Natural killer cell treated with Interleukin-12 subunit alpha and Interleukin-12 subunit beta and Interleukin-15 and Interleukin-18, amount 100 ng/mL, for 72 hours (primary cell): ENCODE measurements at regions not wholly inside any gene's neighbourhood (a gene's known extent, or its start where the extent isn't known, plus 50 kb on each side); places are given as distances from the start of the nearest gene placed in this dataset.
"Not testable (repeated sequence)": the region's sequence is repeated elsewhere in the genome, so short reads cannot be mapped to it uniquely, and the experiment has no call there.

ENCODE experiments used
- ATAC-seq, 2 donors: fragments of 150-1000 bp; cut with Tn5 transposase in 1 of 2; sonication (Bioruptor Pico), chemical (Tn5 transposase) in 1 of 2; 2 replicates each; pipeline ENCODE4 v1.10.0; 2021
- DNase-seq: peaks from one replicate; pipeline ENCODE4 v3.0.0; 2022; ENCODE audit warnings: low spot score
- H3K27ac Mint-ChIP-seq, 2 donors: 1 replicate in 1 of 2; 2 replicates in 1 of 2; pipeline ENCODE4 v1.8.0; 2022; ENCODE audit warnings: mixed read lengths in 2 of 2, mild to moderate bottlenecking in 1 of 2, moderate library complexity in 1 of 2
- H3K27me3 Mint-ChIP-seq, 2 donors: 1 replicate in 1 of 2; 2 replicates in 1 of 2; pipeline ENCODE4 v1.8.0; 2022; ENCODE audit warnings: mixed read lengths in 2 of 2
- H3K36me3 Mint-ChIP-seq: one replicate; pipeline ENCODE4 v1.8.0; 2022; ENCODE audit warnings: mixed read lengths
- H3K4me1 Mint-ChIP-seq, 2 donors: 1 replicate in 1 of 2; 2 replicates in 1 of 2; pipeline ENCODE4 v1.8.0; 2022; ENCODE audit warnings: low read depth in 2 of 2, mixed read lengths in 2 of 2, mild to moderate bottlenecking in 1 of 2
- H3K4me3 Mint-ChIP-seq: one replicate; pipeline ENCODE4 v1.8.0; 2022; ENCODE audit warnings: mixed read lengths
- H3K9me3 Mint-ChIP-seq: 2 replicates; pipeline ENCODE4 v1.8.0; 2022; ENCODE audit warnings: mixed read lengths

- DNase-seq, H3K36me3 Mint-ChIP-seq, H3K9me3 Mint-ChIP-seq, H3K27ac Mint-ChIP-seq, H3K4me1 Mint-ChIP-seq, ATAC-seq, H3K4me3 Mint-ChIP-seq: not testable (repeated sequence)
- H3K27me3 Mint-ChIP-seq: peaks cover 7 to 19% of the 10 kb centered on the region in 2 donors
These were observed 72.0 kb upstream of the LRPPRC start for GRCh38 chr2:44067791-44068181.

- ATAC-seq (no peak), DNase-seq (no peak)
- Mint-ChIP-seq H3K36me3 (no peaks in the 10 kb centered on the region), H3K4me3 (no peak overlapping the region), H3K4me1 (no peaks in the 10 kb centered on the region), H3K27me3 (peaks cover 7 to 11% of the 10 kb centered on the region in 2 donors), H3K9me3 (no peaks in the 10 kb centered on the region), H3K27ac (no peak overlapping the region)
These were observed 75.8 kb upstream of the LRPPRC start for GRCh38 chr2:44071454-44072046.

DNA sequence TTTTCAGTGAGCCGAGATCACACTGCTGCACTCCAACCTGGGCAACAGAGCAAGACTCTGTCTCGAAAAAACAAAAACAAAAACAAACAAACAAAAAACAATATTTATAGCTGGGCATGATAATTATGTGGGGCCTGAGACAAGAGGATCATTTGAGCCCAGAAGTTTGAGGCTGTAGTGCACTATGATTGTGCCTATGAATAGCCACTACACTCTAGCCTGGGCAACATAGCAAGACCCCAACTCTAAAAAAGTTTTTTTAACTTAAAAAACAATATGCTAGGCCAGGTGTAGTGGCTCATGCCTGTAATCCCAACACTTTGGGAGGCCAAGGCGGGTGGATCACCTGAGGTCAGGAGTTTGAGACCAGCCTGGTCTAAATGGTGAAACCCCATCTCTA lies 77.9 kb upstream of the LRPPRC start:
- H3K4me3 Mint-ChIP-seq, H3K27ac Mint-ChIP-seq, DNase-seq, H3K36me3 Mint-ChIP-seq, H3K4me1 Mint-ChIP-seq, ATAC-seq, H3K9me3 Mint-ChIP-seq: not testable (repeated sequence)
- peaks cover 7 to 11% of the 10 kb centered on the region in 2 donors for H3K27me3 Mint-ChIP-seq

- H3K9me3 Mint-ChIP-seq, DNase-seq, H3K27me3 Mint-ChIP-seq, H3K4me3 Mint-ChIP-seq, H3K36me3 Mint-ChIP-seq, H3K4me1 Mint-ChIP-seq, H3K27ac Mint-ChIP-seq, ATAC-seq: not testable (repeated sequence)
These were observed 79.0 kb upstream of the LRPPRC start for GRCh38 chr2:44074795-44075194.

GRCh38 chr2:44075541-44075940 lies 79.8 kb upstream of the LRPPRC start:
- Mint-ChIP-seq H3K4me3 (no peak overlapping the region), H3K9me3 (no peaks in the 10 kb centered on the region), H3K27me3 (peaks cover 0 to 7% of the 10 kb centered on the region in 2 donors), H3K27ac (no peak overlapping the region), H3K4me1 (no peaks in the 10 kb centered on the region), H3K36me3 (no peaks in the 10 kb centered on the region)
- DNase-seq (no peak), ATAC-seq (no peak)

DNA sequence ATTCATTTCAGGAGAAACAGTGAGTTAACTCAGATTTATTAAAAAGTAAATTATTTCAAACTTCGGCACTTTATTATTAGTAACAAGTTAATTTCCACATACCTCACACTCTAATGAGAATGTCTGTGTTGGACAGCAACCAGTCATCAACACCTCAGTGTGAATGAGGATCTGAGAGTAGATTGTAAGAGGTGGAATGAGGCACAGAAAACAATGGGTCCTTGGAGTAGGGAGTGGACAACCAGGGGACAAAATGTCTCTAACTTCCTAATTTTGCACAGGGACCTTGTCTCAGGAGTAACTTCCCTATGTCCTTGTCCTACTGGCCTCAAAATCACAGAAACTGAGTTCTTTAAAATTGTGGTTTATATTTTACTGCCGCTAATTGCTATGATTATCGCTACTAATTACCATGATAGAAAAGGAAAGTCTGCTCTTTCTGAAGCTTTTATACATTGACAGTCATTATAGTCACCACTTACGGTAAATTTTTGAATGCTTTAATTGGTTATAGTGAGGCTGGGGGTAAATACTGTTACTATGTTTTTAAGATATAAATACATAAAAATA lies 82.2 kb upstream of the LRPPRC start:
- no peak overlapping the region for H3K27ac Mint-ChIP-seq
- ATAC-seq (no peak), DNase-seq (no peak)
- H3K4me1 Mint-ChIP-seq: no peaks in the 10 kb centered on the region
- no peaks in the 10 kb centered on the region for H3K9me3 Mint-ChIP-seq
- H3K4me3 Mint-ChIP-seq: no peak overlapping the region
- no peaks in the 10 kb centered on the region for H3K27me3 Mint-ChIP-seq
- H3K36me3 Mint-ChIP-seq: no peaks in the 10 kb centered on the region

DNA sequence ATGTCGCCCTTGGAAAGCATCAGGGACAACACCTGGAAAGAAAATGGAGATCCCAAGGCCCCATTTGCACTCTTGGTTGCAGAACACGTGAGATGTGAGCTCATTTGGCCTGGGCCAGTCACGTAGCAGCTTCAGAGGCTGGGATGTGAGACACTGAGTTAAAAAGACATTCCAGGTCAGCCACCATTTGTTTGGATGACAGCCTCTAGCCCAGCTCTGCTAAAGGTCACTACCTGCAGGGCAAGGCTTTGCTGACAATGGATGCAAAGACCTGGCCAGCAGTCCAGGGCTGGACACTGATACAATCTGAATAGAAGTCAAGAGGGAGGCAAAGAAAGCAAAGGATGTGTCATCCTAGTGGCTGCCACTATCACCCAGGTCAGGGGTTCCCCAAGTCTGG lies 83.9 kb upstream of the LRPPRC start:
- Mint-ChIP-seq H3K4me1 (no peaks in the 10 kb centered on the region), H3K9me3 (no peaks in the 10 kb centered on the region), H3K36me3 (no peaks in the 10 kb centered on the region), H3K27me3 (no peaks in the 10 kb centered on the region), H3K27ac (peak overlapping the region in 1 of 2 donors; percentile 22), H3K4me3 (no peak overlapping the region)
- DNase-seq: no peak
- no peak for ATAC-seq

GRCh38 chr2:44083054-44083453 lies 85.6 kb upstream of the PPM1B start:
- Mint-ChIP-seq H3K27me3 (no peaks in the 10 kb centered on the region), H3K4me3 (no peak overlapping the region), H3K36me3 (no peaks in the 10 kb centered on the region), H3K4me1 (peaks cover 6% of the 10 kb centered on the region in 2 donors), H3K9me3 (no peaks in the 10 kb centered on the region), H3K27ac (no peak overlapping the region)
- no peak for DNase-seq
- no peak for ATAC-seq

- H3K4me3 Mint-ChIP-seq: no peak overlapping the region
- peaks cover 8 to 11% of the 10 kb centered on the region in 2 donors for H3K4me1 Mint-ChIP-seq
- no peaks in the 10 kb centered on the region for H3K36me3 Mint-ChIP-seq
- ATAC-seq (no peak), DNase-seq (no peak)
- no peaks in the 10 kb centered on the region for H3K27me3 Mint-ChIP-seq
- no peaks in the 10 kb centered on the region for H3K9me3 Mint-ChIP-seq
- H3K27ac Mint-ChIP-seq: no peak overlapping the region
These were observed 83.8 kb upstream of the PPM1B start for GRCh38 chr2:44084850-44085249.

GRCh38 chr2:44086629-44087028 lies 82.0 kb upstream of the PPM1B start:
- no peak for ATAC-seq
- no peak overlapping the region for H3K4me3 Mint-ChIP-seq
- no peaks in the 10 kb centered on the region for H3K27me3 Mint-ChIP-seq
- no peaks in the 10 kb centered on the region for H3K36me3 Mint-ChIP-seq
- peaks cover 22 to 23% of the 10 kb centered on the region in 2 donors for H3K4me1 Mint-ChIP-seq
- H3K9me3 Mint-ChIP-seq: no peaks in the 10 kb centered on the region
- H3K27ac Mint-ChIP-seq: no peak overlapping the region
- no peak for DNase-seq

DNA sequence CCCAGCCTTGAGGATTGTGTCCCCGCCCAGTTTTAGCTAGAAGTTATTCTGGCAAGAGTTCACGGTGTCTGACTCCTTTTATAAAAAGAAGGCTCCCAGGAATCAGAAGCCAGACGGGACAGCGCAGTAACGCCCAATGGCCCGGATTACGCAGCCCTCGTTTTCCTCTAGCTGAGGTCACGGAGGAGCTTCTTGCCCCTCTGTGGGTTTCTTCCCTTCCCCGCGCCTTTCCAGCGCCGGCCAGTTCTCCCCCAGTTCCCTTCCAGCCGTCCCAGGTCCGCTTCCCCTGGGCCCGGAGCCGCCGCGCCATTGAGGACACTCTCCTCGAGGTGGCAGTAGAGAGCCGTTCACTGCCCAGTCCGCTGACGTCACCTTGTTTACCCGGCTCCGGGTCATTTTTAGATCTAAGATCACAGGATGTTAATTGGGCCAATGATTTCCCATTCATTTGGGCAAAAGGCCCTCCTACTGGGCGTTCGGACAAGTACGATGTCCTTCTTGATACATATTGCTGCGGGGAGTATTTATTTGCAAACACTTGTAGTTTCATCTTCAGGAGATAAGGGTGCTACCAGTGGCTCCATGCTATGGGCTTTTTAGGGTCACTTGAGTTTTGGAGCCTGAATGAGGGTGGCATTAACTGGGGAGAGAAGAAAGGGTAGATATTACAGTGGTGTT lies 81.5 kb upstream of the PPM1B start:
- H3K9me3 Mint-ChIP-seq: no peaks in the 10 kb centered on the region
- peak overlapping the region; percentile 76 for H3K4me3 Mint-ChIP-seq
- H3K27ac Mint-ChIP-seq: peak overlapping the region; percentile 21 to 83
- no peaks in the 10 kb centered on the region for H3K36me3 Mint-ChIP-seq
- H3K27me3 Mint-ChIP-seq: no peaks in the 10 kb centered on the region
- peaks cover 22 to 23% of the 10 kb centered on the region in 2 donors for H3K4me1 Mint-ChIP-seq
- DNase-seq (peak; percentile 79), ATAC-seq (peak; percentile 87 to 90)

DNA sequence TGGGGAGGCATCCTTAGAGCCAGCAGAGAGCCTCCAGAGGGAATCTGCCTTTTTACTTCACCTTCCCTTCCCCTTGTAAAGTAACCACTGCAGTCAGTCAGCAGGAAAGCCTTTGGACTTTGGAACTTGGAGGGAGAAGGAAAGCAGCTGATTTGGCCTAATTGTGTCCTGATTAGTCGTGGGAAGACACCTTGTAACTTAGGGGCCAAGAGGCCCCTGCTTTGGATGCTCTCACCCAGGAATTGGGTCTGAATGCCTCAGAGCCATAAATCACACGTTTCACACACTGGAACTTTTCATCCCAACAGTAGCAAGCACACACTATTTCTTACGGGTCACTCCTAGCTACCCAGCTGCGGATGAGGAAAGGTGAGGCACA lies 81.0 kb upstream of the PPM1B start:
- H3K27ac Mint-ChIP-seq: peak overlapping the region; percentile 21 to 83
- H3K4me1 Mint-ChIP-seq: peaks cover 22 to 23% of the 10 kb centered on the region in 2 donors
- DNase-seq (no peak), ATAC-seq (no peak)
- no peaks in the 10 kb centered on the region for H3K36me3 Mint-ChIP-seq
- H3K9me3 Mint-ChIP-seq: no peaks in the 10 kb centered on the region
- no peaks in the 10 kb centered on the region for H3K27me3 Mint-ChIP-seq
- H3K4me3 Mint-ChIP-seq: peak overlapping the region; percentile 76

DNA sequence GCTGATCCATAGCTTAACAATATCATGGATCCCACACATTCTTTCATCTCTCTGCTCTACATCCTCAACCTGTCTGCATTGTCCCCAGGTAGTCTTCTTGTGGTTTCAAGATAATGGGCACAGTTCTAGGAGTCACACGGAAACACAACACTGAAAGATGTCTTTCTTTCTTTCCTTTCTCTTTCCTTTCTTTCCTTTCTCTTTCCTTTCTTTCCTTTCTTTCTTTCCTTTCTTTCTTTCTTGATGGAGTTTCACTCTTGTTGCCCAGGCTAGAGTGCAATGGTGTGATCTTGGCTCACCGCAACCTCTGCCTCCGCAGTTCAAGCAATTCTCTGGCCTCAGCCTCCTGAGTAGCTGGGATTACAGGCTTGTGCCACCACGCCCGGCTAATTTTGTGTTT lies 76.2 kb upstream of the PPM1B start:
- H3K9me3 Mint-ChIP-seq, H3K27me3 Mint-ChIP-seq, H3K36me3 Mint-ChIP-seq, H3K4me3 Mint-ChIP-seq, H3K27ac Mint-ChIP-seq, ATAC-seq, DNase-seq: not testable (repeated sequence)
- peaks cover 18 to 19% of the 10 kb centered on the region in 2 donors for H3K4me1 Mint-ChIP-seq

DNA sequence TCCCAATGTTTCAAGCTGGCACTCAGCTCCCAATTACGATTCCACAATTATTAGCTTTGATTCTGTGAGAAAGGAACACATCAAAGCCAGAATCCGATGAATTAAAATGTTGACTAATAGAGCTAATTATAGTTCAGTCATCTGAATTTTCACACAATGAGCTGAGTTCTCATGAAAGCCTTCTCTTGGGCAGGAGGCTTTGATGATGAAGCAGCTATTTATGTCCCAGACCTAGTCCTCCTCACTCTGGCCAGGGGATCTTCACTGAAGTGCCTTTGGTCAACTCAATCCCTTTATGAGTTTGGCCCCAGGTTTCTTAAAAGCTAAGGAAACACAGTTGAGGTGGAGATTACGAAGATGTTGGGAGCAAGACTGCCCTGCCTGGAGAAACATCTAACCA lies 74.7 kb upstream of the PPM1B start:
- peaks cover 16 to 25% of the 10 kb centered on the region in 2 donors for H3K4me1 Mint-ChIP-seq
- no peaks in the 10 kb centered on the region for H3K36me3 Mint-ChIP-seq
- no peak overlapping the region for H3K4me3 Mint-ChIP-seq
- no peaks in the 10 kb centered on the region for H3K9me3 Mint-ChIP-seq
- H3K27ac Mint-ChIP-seq: no peak overlapping the region
- ATAC-seq: no peak
- DNase-seq: no peak
- H3K27me3 Mint-ChIP-seq: no peaks in the 10 kb centered on the region
